Amygdala (tissue), 56 donors: ENCODE measurements at regions not wholly inside any gene's neighbourhood (a gene's known extent, or its start where the extent isn't known, plus 50 kb on each side); places are given as distances from the start of the nearest gene placed in this dataset.

Experiments
- DNase-seq, 56 donors: peaks; one replicate each; lab custom pipeline; 2025; lab: John Stamatoyannopoulos, UW

DNA sequence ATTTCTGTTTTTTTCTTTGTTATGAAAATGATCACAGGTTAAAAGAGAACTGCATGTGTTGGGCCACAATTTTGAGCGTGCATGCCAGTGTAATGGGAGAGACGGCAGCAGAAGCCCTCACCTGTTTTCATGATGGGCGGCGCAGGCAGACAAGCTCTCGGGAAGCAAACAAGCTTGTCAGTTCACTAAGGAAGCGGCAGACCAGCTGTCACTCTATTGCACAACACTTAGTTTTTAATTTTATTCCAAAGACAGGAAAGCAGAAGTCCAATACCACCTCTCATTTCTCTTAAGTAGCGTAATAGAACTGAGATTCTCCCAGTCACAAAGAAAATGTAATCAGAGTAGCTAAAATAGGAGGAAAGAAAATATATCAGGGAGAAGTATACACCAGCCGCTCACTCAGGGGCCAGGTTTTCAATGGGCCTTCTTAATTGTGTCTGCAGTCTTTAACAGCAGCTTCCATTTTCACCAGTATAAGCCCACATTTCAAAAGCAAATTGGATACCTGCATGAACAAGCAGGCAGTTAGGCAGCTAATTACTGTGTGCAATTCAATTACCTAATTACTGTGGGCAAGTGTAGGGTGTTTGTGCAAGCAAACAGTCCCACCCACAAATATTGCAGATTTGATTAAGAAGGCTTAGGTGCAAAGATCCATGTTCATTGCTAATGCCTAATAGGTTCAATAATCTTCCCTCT is 711.4 kb downstream of the DIAPH3 start:
- DNase-seq = peak in 7 of 56 donors; percentile 2 to 41 (median 9)

DNA sequence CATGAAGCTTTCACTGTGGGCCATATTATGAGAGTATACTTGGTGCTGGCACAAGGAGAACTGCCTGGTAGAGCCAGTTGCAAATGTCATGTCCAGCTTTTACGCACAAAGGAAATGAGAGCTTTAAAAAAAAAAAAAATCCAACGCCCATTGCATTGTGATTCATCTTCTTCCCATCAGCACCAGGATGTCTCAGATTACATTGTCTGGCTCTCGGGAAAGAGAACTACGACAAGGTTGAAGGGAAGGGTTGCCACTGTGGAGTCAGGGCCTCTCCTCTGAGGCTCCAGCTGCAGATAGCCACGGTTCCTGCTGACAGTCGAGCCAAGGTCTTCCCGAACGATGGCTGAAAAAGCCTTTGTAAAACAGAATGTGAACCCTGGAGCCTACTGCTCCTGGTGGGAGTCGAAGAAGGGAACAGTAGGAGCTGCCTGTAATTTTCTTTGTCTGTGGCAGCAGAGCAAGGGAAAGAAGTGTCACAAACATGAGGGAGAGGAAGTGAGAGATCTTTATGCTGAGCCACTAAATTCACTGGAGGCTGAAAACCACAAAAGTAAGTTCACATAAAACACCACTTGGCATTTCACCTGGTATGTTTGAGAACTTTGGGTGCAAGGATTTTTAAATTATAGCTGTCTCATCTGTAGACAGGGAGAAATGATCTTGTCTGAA is 704.7 kb downstream of the DIAPH3 start:
- no peak for DNase-seq

DNA sequence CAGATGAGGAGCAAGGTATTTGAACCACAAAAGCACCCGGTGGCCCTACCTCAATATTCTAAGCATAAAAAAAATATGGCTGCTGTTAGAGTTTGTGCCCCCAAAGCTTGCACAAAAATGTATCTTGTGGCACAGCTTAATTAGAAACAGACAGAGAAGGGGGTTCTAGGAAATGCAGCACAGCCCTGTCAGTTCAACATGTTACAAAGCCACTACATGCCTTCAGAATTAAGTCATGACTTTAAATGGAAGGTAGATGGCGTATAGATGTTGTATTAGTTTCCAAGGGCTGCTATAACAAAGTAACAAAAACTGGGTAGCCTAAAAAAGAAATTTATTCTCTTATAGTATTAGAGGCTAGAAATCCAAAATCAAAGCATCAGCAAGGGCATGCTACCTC is 703.8 kb downstream of the DIAPH3 start:
- no peak for DNase-seq

DNA sequence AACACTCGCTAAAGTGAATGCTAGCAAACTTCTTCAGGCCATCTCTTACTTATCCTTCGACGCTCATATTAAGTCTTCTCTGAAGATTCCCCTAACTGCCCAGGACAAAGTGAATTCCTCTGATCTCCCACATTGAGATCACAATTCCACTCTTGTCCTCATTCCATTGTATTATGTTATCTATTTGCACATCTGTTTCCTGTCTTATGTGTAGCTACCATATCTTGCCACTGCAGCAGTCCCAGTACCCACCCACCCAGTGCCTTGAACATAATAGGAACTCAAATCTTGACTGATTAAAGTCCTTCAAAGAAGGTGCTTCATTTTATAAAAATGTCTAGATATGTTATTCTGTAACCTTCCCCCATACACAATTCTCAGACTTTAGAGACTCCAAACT is 702.3 kb downstream of the DIAPH3 start:
- no peak for DNase-seq

DNA sequence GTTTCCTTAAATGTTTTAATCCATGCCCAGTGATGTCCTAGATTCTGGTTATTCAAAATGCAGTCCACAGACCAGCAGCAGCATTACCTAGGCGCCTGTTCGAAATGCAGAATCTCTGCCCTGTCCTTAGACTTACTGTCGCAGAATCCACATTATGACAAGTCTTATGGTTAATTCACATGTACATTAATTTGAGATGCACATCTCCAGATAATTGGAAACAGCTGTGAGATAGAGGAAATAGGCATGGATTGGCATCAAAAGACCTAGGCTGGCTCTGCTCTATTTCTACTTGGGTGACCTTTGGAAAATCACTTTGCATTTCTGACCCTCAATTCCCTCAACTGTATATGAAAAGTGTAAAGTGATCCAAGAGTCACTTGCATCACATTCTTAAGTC is 700.7 kb downstream of the DIAPH3 start:
- DNase-seq = no peak

DNA sequence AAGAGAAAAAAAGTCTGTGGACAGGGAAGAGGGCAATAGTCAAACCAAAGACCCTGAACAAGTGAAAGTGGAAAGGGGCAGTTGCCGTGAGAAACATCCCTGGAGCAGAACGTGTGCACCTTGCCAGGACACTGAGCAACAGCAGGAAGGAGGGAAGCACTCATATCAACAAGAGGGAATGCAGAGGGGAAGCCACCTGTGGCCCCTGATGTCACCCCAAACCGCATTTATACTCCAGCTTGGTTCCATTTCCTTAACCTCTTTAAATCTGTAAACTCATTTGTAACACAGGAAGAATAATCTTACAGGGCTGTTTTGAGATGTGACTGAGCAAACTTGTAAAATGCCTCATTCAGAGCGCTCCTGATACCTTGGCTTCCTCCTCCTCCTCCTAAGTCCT is 698.8 kb downstream of the DIAPH3 start:
- DNase-seq = no peak

DNA sequence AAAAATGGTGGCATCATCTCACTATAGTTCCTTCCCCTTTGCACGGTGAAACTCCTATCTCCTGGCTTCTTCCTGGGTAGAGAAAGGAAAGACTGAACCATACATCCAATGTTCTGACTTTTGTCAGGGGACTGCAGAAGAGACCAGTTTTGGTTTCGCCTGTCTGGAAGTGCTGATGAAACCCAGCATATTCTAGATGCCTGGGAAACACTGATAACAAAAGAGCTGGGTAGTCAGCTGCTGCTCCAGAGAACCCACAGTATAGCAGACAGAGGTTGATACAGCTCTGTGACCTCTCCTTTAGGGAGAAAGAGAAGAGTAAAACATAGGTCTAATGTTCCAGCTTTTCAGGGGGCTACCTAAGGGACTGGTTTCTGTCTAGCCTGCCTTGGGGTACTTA is 695.3 kb downstream of the DIAPH3 start:
- DNase-seq = no peak

DNA sequence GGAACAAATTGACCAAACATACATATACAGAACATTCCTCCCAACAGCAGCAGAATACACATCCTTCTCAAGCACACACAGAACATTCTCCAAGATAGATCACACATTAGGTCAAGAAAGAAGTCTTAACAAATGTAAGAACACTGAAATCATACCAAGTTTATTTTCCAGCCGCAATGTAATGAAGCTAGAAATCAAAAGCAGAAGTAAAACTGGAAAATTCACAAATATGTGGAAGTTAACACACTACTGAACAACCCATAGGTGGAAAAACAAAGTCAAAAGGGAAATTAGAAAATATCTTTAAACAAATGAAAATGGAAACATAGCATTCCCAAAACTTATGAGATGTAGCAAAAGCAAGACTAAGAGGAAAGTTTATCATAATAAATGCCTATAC is 692.6 kb downstream of the DIAPH3 start:
- no peak for DNase-seq

DNA sequence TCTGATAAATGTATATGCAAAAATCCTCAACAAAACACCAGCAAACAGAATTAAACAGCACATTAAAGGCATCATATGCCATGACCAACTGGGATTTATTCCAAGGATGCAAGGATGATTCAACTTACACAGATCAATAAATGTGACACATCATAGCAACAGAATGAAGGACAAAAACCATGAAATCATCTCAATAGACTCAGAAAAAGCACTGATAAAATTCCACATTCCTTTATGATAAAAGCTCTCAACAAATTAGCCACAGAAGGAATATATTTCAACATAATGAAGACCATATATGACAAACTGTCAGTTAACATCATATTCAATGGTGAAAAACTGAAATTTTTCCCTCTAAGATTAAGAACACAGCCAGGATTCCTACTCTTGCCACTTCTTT is 691.6 kb downstream of the DIAPH3 start:
- no peak for DNase-seq

DNA sequence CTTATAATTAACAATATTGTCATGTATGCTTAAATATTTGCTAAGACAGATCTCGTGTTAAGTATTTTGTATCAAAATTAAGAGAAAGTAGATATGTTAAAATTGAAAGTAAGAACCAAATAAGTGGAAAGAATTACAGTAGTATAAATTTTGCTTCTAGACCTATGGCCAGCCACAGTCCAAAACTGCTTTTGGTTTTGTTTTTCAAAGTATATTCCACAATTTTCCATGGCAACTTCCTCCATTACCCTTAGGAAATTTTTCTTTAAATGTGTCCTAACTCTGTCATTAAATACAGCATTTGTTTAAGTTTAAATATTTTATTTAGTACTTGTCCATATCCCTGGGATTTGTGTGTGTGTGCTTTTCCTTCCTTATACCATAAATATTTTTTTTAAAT is 689.0 kb downstream of the DIAPH3 start:
- no peak for DNase-seq

DNA sequence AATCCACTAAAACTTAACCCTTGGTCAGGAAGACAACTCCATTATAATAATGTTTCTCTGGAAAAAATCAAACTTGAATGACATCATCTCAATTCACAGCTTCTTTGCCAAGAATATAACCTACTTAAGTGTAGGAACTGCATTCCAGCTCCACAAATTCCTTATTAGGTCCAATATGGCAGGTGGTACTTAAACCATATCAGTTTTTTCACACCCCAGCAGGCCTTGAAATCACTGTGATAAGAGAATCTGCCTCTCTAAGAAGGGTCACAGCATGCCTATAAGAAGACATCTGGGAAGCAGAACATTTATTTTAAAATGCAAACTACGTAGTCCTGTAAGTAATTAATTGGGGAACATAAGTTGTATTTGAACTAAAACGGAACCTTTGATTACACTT is 687.8 kb downstream of the DIAPH3 start:
- no peak for DNase-seq

DNA sequence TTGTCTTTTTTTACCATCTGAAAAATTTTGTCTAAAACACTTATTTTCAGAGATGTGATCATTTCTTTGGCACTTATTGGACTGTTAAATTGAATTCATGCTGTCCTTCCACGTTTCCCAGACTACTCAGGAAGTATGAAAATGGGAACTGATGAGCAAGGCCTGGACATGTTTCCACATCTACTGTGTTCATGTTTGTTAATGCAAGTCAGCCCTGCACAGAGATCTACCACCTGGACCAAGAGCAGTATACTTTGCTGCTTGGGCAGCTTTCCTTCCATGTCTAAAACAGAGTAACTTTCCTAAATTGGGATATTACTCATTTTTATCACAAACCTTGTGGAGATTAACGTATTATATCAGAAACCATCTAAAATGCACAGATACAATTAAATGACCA is 687.4 kb downstream of the DIAPH3 start:
- no peak for DNase-seq

DNA sequence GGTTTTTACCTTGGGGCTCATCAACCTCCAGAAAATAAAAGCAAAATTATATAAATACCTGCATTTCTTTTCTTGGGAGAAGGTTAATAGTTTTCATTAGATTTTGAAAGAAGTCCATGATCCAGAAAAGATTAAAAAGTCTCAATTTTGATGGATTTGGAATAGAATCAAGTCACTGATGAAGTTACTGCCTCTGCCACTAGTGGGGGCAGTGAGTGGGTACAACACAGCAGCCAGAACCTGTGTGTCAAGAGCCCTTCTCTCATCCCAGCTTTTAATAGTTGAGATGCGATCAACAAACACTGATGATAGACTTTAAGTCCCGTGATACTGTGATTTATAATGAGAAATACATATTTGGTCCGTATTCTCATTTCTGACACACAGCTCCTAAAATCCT is 686.7 kb downstream of the DIAPH3 start:
- DNase-seq = no peak

DNA sequence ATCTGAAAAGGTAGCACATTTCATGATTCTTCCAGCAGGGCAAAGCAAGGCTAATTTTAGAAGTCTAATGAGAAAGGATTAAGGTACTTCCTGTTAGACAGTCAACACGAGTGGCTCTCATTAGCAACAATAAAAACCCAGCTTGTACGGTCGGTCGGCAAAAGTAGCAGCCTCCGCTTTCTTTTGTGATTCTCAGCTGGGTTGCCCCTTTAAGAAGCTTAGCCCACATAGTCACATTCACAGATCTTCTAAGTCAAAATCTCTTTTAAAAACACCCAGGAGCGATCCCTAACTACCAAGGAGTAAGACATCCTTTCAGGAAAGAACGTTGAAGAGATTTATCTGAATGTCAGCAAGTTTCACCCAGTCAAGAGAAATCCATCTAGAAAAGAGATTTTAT is 684.8 kb downstream of the DIAPH3 start:
- DNase-seq = no peak

DNA sequence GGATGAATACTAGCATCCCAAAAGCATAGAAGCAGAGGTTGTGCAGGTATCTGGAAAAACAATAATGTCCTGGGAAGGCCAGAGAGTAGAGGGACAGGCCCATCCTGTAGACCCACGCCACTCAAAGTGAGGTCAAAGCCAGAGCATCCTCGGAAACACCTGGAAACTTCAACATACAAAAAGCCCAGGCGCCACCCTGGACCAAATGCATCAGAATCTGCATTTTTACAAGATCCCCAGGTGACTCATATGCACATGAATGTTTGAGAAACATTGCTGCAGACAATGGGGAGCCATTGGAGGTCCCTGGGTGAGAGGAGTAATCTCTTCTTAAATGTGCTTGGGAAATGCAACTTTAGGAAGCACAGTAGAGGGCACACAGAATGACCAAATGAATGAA is 684.1 kb downstream of the DIAPH3 start:
- no peak for DNase-seq

DNA sequence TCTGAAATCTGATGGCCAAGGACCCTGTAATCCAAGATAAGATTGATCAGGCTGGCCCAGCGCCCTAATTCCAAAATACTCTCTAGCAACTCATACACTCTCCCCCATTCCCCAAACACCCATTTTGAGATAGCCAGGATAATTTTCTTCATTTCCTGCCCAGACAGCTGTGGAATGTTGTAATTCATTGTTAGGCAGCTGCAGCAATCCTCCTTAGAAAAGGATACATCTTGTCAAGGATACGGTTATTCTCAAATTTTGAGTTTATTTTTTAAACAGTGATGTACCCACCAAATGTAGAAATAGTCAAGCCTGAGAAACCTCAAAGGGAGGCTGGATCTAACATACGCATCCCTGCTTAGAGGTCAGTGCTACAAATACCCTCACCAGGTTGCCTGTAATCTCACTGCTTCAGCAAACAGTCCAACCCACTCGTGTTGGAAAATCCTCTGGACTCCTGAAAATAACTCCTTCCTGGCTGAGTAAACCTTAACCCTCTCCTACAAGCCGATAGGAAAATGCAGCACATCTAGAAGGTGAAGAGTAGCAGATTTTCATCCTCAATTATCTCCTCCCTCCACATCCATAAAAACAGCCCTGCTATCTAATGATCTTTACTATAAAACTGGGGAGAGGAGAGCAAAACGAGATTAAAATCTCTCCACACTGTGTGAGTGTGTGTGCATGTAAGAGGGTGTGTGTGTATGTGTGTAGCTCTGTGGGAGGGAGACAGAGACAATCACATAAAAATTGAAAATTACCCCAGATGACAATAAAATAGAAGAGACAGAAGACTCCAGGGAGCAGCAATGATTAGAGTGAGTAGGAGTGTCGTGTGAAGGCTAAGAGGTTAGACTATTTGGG is 683.1 kb downstream of the DIAPH3 start:
- DNase-seq = no peak

DNA sequence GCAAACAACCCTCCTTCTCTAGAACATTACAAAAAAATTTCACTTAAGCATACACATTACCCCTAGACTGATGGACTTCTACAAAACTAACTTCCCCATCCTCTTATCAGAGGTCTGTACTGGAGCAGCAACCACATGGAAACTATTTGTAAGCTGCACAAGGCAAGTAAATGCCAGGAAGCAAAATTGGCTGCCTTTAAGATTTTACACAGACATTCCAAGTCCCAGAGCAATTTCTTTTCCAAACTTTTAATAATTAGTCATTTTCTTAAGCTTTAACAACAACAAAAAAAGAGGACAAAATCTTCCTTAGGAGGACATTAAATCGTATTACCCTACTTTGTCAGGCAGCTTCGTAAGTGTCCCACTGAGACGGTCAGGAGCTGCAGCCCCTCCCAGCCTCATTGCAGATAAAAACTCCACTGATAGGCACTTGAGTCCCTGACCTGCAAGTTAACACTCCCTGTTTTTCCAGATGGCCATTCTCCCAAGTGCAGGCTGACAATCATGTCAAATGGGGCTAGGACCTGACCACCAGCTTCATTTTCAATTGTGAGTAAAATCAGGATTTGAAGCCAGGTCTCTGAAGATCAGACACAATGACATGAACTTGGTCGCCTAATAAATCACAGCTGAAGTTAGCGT is 680.1 kb downstream of the DIAPH3 start:
- no peak for DNase-seq

DNA sequence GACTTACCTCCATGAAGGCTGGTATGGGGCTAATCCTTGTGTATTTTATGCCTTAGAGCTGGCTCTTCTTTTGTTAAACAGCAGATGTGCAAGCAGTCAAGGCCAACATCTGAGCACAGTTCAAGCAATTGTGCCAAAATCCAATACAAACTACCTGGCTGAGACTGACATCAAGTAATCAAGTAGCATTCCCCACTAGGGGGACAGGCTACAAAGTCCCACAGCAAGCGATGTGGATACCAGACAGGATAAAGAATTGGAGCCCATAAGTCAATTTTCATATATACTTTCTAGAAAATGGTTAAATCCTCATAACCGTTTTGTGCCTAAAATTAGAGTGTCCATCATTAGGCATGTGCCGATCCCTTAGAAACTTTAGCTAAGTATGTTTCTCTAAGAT is 675.8 kb downstream of the DIAPH3 start:
- DNase-seq = no peak

DNA sequence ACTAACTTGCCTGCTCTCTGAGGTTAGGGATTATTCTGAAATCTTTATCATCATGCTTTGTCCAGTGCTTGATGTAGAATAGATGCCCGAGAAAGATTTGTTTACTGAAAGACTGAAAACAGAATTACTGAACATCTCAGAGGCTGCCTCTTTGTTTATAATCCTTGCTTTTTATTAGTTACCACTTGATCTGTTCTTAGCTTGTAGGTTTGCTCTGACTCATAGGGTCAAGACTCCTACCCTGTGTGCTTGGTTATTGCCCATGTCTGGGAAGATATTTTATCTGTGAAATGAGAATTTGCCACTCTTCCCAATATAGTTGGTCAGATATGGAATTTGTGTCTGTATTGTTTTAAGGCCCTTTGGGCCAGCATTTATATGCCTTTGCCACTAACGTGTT is 675.3 kb downstream of the DIAPH3 start:
- no peak for DNase-seq

DNA sequence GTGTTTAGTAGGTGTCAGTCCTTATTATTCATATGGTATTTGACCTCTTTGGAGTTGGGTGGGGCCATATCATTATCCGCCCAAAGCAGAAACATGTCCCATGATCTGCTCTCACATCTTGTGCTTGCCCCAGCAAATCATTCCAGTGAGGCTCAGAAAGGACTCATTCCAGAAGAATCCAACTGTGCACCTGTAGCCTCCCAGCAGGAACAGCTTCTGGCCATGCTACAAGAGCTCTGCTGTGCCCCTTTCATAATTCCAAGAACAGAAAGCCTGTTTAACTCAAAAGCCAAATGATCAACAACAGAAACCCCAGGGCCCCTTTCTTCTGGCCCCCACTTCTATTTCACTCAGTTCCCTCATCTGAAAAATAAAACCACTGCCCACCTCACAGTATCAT is 673.1 kb downstream of the DIAPH3 start:
- DNase-seq = no peak

DNA sequence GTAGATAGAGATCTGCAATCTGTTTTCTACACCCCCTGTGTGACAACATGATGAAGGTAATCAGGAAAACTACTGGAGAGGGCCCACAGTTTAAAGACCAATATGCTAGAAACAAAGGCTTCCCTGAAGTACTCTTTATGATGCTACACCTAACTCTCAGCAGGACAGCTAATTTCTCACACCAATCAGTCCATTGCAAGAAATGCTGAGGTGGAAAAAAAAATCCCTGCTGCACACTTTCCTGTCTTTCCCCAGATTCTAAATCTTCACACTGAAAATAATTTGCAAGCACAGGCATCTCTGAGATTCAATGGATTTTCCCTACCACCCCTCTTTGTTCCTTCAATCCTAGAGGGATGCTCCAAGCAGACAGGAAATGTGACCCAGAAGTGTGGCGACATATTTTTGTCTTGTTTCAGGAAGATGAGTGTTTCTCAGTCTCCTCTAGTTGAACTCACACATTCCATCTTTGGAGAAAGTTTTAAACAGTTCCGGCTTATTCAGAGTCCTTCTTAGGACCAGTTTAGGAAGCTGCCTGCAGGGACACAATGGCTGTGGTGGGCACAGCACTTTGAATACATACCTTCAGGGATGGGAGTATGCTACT is 671.6 kb downstream of the DIAPH3 start:
- DNase-seq = no peak
